Loucy (cell line): ENCODE measurements at regions not wholly inside any gene's neighbourhood (a gene's known extent, or its start where the extent isn't known, plus 50 kb on each side); places are given as distances from the start of the nearest gene placed in this dataset.

Experiments used
- CTCF ChIP-seq: fragments of 200-600 bp; sonication (generic); conservative IDR thresholded peaks from 2 replicates; pipeline ENCODE4 v1.5.1; 2014; ENCODE audit warnings: mild to moderate bottlenecking, antibody characterized with exemption, low read length
- EZH2phosphoT487 ChIP-seq: fragments of 200-600 bp; IDR thresholded peaks from 2 replicates; pipeline ENCODE4 v1.6.1; 2018; ENCODE audit warnings: antibody characterized with exemption, mild to moderate bottlenecking, moderate library complexity, borderline replicate concordance

GRCh38 chr1:234942012-234942332 is 186.7 kb downstream of the TOMM20 start:
- TF ChIP-seq CTCF = no peak
- TF ChIP-seq EZH2phosphoT487 = no peak
